GM04503 (cell line): ENCODE measurements at regions not wholly inside any gene's neighbourhood (a gene's known extent, or its start where the extent isn't known, plus 50 kb on each side); places are given as distances from the start of the nearest gene placed in this dataset.

ENCODE experiments used
- DNase-seq: peaks from one replicate; pipeline ENCODE4 v3.0.0-alpha.2; 2012; ENCODE audit warnings: low read depth

GRCh38 chr12:58139894-58140293 lies 198.5 kb downstream of the ATP23 start:
- DNase-seq: no peak

GRCh38 chr12:58140395-58140794 lies 199.0 kb downstream of the ATP23 start:
- no peak for DNase-seq

- DNase-seq: no peak
Measured at GRCh38 chr12:58142991-58143390, 201.6 kb downstream of the ATP23 start.

DNA sequence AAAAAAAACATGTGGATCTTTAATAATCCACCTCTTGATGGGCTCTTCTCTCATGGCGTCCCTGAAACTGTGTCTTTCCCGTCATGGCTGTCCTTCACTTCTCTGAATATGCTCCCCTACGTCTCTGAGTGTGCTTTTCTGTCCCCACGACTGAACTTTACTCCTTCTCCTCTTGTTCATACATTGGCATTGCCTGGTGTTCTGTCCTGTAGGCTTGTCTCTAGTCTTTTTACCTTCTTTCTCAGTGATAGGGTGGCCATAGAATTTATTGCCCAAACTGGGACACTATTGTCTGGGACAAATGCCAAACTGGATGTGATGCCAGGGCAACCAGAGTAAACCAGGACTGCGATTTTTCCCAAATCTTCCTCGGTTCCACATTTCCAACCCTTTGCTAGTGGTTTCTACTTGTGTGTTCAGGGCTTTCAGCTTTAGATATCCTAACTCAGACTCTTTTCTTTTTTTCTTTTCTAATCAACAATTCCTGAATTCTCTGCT lies 202.2 kb downstream of the ATP23 start:
- DNase-seq: no peak

GRCh38 chr12:58148405-58148804 lies 207.0 kb downstream of the ATP23 start:
- peak; percentile 31 for DNase-seq

GRCh38 chr12:58148976-58149375 lies 207.6 kb downstream of the ATP23 start:
- DNase-seq: no peak

- DNase-seq: no peak
Measured at GRCh38 chr12:58154359-58154758, 213.0 kb downstream of the ATP23 start.

DNA sequence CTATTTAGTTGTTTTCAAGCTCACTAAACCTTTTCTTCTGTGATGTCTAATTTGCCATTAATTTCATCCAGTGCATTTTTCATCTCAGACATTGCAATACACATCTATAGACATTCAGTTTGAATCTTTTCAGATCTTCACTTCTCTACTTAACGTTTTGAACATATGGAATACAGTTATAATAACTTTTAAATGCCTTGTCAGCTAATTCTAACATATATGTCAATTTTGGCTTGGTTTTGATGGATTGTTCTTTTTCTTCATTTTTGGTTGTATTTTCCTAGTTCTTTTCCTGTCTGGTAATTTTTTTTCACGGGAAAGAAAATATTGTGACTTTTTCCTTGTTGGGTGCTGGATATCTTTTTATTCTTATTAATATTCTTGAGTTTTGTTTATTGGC lies 215.3 kb downstream of the ATP23 start:
- DNase-seq: no peak

DNA sequence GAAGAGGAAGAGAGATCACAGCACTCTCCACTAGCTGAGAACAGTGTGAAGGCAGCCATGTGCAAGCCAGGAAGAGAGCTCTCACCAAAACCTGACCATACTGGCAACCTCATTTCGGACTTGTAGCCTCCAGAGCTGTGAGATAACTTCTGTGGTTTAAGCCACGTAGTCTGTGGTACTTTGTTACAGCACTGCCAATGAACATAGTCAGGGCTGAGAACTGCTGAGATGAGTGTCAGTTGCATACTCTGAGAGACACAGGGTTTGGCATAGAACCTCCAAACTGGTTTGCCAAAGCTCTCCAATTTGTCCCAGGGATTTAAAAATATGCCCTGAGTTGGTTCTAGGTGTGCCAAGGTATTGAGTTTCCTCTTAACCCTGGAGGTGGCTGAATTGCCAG lies 218.6 kb downstream of the ATP23 start:
- DNase-seq: no peak

GRCh38 chr12:58161773-58162172 lies 220.4 kb downstream of the ATP23 start:
- no peak for DNase-seq

- DNase-seq: no peak
Measured at GRCh38 chr12:58163021-58163420, 221.7 kb downstream of the ATP23 start.

- no peak for DNase-seq
Measured at GRCh38 chr12:58166643-58167042, 225.3 kb downstream of the ATP23 start.

- no peak for DNase-seq
Measured at GRCh38 chr12:58167622-58168021, 226.3 kb downstream of the ATP23 start.

GRCh38 chr12:58169826-58170225 lies 228.5 kb downstream of the ATP23 start:
- no peak for DNase-seq

GRCh38 chr12:58171914-58172313 lies 230.5 kb downstream of the ATP23 start:
- no peak for DNase-seq

DNA sequence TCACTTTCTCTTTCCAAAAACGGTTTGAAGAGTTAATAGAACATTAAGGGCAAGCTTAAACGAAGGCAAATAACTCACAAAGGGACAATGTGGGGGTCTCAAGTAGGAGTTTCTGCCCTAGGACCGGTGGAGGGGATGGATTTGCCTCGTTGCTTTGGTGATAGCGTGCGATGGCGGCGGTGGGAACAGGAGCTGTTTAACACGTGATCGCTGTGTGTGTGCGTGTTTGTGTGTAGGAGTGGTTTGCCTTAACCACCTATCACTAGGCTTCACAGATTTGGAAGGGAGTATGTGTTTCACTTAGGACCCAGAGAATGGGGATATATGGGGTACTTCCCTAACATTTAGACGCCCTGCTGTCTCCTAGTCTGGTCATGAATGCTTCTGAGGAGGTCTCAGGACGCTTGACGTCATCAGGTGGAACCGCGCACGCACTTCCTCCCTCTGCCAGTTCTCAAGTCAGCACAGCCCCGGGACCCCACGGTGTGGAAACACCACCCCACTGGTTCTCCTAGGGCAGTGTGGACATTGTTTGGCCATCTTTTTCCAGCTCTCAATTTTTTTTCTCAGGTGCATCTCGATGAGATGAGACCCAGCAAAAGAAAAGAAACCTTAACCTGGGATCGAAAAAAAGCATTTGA lies 231.2 kb downstream of the ATP23 start:
- DNase-seq: no peak

GRCh38 chr12:58174316-58174715 lies 232.9 kb downstream of the ATP23 start:
- DNase-seq: no peak

DNA sequence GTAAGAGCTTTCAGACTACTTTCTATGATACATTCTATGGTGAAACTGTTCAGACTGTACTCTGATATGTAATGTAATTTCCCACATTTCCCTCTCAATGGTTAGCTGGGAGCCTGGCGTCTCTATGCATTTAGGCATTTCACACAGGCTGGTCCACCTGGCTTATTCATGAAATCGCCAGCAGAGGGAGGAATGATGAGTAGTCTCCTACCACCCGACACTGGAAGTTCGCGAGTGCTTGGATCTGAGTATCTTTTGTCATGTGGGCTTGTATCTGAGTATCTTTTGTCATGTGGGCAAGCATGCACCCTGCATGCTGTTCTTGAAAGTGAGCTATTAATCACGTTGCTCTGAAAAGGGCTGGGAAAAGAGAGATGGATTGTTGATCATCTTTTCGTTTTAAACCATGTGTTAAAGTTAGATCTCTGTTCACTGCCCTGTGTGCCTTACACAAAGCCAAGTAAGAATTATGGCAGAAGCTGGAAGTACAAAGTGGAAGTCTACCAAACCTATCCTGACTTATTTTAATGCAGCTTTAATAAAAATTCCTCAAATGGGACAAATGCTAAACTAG lies 235.0 kb downstream of the ATP23 start:
- no peak for DNase-seq

DNA sequence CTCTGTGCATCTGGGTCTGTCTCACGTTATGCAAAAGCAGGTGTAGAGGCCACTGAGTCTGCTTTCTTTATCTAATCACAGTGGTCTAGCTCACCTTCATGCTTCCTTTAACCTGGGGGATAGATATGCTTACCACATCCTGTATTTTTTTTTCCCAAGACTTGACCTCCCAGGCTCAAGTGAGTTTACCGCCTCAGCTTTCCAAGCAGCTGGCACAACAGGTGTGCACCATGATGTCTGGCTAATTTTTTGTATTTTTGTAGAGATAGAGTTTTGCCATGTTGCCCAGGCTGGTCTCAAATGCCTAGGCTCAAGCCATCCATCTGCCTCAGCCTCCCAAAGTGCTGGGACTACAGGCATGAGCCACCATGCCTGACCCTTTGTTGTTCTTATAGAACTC lies 236.0 kb downstream of the ATP23 start:
- DNase-seq: no peak

- DNase-seq: no peak
Measured at GRCh38 chr12:58184212-58184611, 242.8 kb downstream of the ATP23 start.

- no peak for DNase-seq
Measured at GRCh38 chr12:58186401-58186800, 245.0 kb downstream of the ATP23 start.

GRCh38 chr12:58186914-58187313 lies 245.5 kb downstream of the ATP23 start:
- no peak for DNase-seq

DNA sequence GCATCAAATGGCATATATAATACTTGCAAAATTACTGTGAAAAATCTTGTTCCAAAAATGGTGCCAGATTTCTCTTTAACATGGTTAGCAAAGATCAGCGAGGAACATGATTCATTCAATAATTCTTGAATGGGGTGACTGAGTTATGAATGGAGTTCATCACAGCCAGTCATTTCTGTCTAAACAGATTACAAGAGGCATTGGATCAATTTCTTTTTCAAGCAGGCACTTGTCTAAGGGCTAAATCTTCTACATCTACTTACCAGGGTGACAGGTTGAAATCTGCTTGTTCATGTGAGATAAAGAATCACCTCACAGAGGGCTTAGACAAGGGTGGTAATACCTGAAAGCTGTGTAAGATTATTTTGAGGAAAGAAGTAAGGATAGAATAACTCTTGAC lies 247.7 kb downstream of the ATP23 start:
- DNase-seq: no peak

DNA sequence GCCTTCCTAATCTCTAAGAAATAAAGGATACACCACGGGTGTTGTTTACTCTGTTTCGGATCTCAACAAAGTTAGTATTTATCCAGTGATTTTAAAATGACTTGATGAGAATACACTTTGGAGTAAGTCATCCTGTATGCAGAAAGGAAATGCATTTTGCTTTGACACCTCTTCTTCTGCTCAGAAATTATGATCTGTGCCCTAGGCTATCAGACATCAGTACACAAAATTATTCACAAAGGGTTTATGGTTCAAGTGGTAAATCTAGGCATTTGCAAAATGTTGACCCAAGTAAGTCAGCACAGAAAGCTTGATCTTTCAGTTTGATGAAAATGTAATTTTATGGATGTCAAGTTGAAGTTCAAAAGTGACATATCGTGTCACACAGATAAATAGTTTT lies 248.5 kb downstream of the ATP23 start:
- no peak for DNase-seq
